ENCODE measurements at regions not wholly inside any gene's neighbourhood (a gene's known extent, or its start where the extent isn't known, plus 50 kb on each side); places are given as distances from the start of the nearest gene placed in this dataset.

GRCh38 chr11:104725796-104726408 is 172.4 kb downstream of the CASP12 start:
- TF ChIP-seq POLR2A (IDR thresholded peaks at IDR 0.05; ENCODE audit: low read depth, low read length), result no peak
- TF ChIP-seq TAF1 (IDR thresholded peaks at IDR 0.05; ENCODE audit: low read depth, low read length), result no peak
- TF ChIP-seq POLR2AphosphoS5 (IDR thresholded peaks at IDR 0.05; ENCODE audit: low read depth, low read length), result no peak
- no peak for TF ChIP-seq POU2F2 (IDR thresholded peaks at IDR 0.05; ENCODE audit: low read depth, low read length)
- no peak for TF ChIP-seq PAX5 (IDR thresholded peaks at IDR 0.05; ENCODE audit: insufficient read depth, low read length, severe bottlenecking)
- no peak for TF ChIP-seq SPI1 (IDR thresholded peaks at IDR 0.05; ENCODE audit: low read depth, low read length)

Data from GM12891 (cell line).